Medulla oblongata (tissue), 1 donor: ENCODE measurements at regions not wholly inside any gene's neighbourhood (a gene's known extent, or its start where the extent isn't known, plus 50 kb on each side); places are given as distances from the start of the nearest gene placed in this dataset.

Experiments
- DNase-seq: peaks from one replicate; pipeline ENCODE4 v3.0.0-alpha.2; 2015; ENCODE audit errors: extremely low spot score

GRCh38 chr7:135828604-135829003 lies 80.0 kb upstream of the FAM180A start:
- no peak for DNase-seq

GRCh38 chr7:135827391-135827790 lies 78.8 kb upstream of the FAM180A start:
- DNase-seq: no peak

GRCh38 chr7:135825406-135825805 lies 76.8 kb upstream of the FAM180A start:
- no peak for DNase-seq

GRCh38 chr7:135822376-135822775 lies 73.8 kb upstream of the FAM180A start:
- DNase-seq: no peak

- no peak for DNase-seq
Observed at GRCh38 chr7:135817583-135817982, 69.0 kb upstream of the FAM180A start.

GRCh38 chr7:135815033-135815432 lies 66.4 kb upstream of the FAM180A start:
- DNase-seq: no peak

GRCh38 chr7:135812148-135812547 lies 63.5 kb upstream of the FAM180A start:
- no peak for DNase-seq

- DNase-seq: no peak
Observed at GRCh38 chr7:135811506-135811905, 62.9 kb upstream of the FAM180A start.

- DNase-seq: peak; percentile 39
Observed at GRCh38 chr7:135808206-135808605, 59.6 kb upstream of the FAM180A start.

- DNase-seq: no peak
Observed at GRCh38 chr7:135803143-135803542, 54.5 kb upstream of the FAM180A start.

- no peak for DNase-seq
Observed at GRCh38 chr7:135802697-135803096, 54.1 kb upstream of the FAM180A start.

- DNase-seq: no peak
Observed at GRCh38 chr7:135801877-135802276, 53.3 kb upstream of the FAM180A start.

- peak; percentile 82 for DNase-seq
Observed at GRCh38 chr7:135801045-135801693, 52.6 kb upstream of the FAM180A start.

- no peak for DNase-seq
Observed at GRCh38 chr7:135800560-135800959, 51.9 kb upstream of the FAM180A start.

- DNase-seq: no peak
Observed at GRCh38 chr7:135799881-135800280, 51.3 kb upstream of the FAM180A start.
